GM23248 (cell line): ENCODE measurements at regions not wholly inside any gene's neighbourhood (a gene's known extent, or its start where the extent isn't known, plus 50 kb on each side); places are given as distances from the start of the nearest gene placed in this dataset.

Experiments used
- EZH2 ChIP-seq: fragments of 200-600 bp; sonication (generic); IDR thresholded peaks from 2 replicates; pipeline ENCODE4 v1.6.1; 2018; ENCODE audit warnings: antibody characterized with exemption, mild to moderate bottlenecking; ENCODE audit not compliant: insufficient read depth, poor library complexity, severe bottlenecking
- EZH2phosphoT487 ChIP-seq: fragments of 200-600 bp; sonication (generic); IDR thresholded peaks from 2 replicates; pipeline ENCODE4 v1.6.1; 2018; ENCODE audit warnings: antibody characterized with exemption, moderate library complexity, mild to moderate bottlenecking, low read depth; ENCODE audit not compliant: insufficient read depth

- TF ChIP-seq EZH2 (no peak), EZH2phosphoT487 (no peak)
These were observed 268.4 kb downstream of the HS3ST1 start for GRCh38 chr4:11160288-11160687.
